Thoracic aorta (tissue), 2 donors: ENCODE measurements at regions not wholly inside any gene's neighbourhood (a gene's known extent, or its start where the extent isn't known, plus 50 kb on each side); places are given as distances from the start of the nearest gene placed in this dataset.
"Not testable (repeated sequence)": the region's sequence is repeated elsewhere in the genome, so short reads cannot be mapped to it uniquely, and the experiment has no call there.

Source experiments
- ATAC-seq: fragments of 150-250 bp; one replicate; pipeline ENCODE4 v1.8.0; 2017; ENCODE audit warnings: low read depth; ENCODE audit not compliant: insufficient number of reproducible peaks, low FRiP score
- DNase-seq: peaks from one replicate; pipeline ENCODE4 v3.0.0-alpha.2; 2020; ENCODE audit warnings: low spot score
- H3K27ac ChIP-seq, 2 donors: fragments of 200-600 bp; sonication (generic); 1 replicate in 1 of 2; 2 replicates in 1 of 2; pipeline ENCODE4 v1.5.1; 2016; ENCODE audit warnings: mild to moderate bottlenecking in 2 of 2, moderate library complexity in 2 of 2
- H3K27me3 ChIP-seq: fragments of 200-600 bp; sonication (generic); replicated peaks from 2 replicates; pipeline ENCODE4 v1.6.0; 2016; ENCODE audit warnings: mild to moderate bottlenecking; ENCODE audit not compliant: insufficient read depth
- H3K36me3 ChIP-seq: fragments of 200-600 bp; sonication (generic); one replicate; pipeline ENCODE4 v1.5.1; 2016
- H3K4me1 ChIP-seq, 2 donors: fragments of 200-600 bp; sonication (generic); 1 replicate in 1 of 2; 2 replicates in 1 of 2; pipeline versions ENCODE4 v1.5.1 to v1.6.0; 2016; ENCODE audit warnings: low read depth in 2 of 2, mild to moderate bottlenecking in 1 of 2; ENCODE audit not compliant: control insufficient read depth in 1 of 2
- H3K4me3 ChIP-seq: fragments of 200-600 bp; sonication (generic); 2 replicates; pipeline ENCODE4 v1.5.1; 2016; ENCODE audit warnings: mild to moderate bottlenecking
- H3K9me3 ChIP-seq: fragments of 200-600 bp; sonication (generic); 2 replicates; pipeline ENCODE4 v1.5.1; 2016
- CTCF ChIP-seq: fragments of 200-600 bp; sonication (generic); IDR thresholded peaks from one replicate; pipeline ENCODE4 v1.5.1; 2019; ENCODE audit warnings: antibody characterized with exemption

GRCh38 chr5:136457390-136458013, 92.2 kb upstream of the TRPC7 start:
- H3K4me3 ChIP-seq = no peak overlapping the region
- H3K36me3 ChIP-seq = no peaks in the 10 kb centered on the region
- DNase-seq (no peak), ATAC-seq (no peak)
- H3K27ac ChIP-seq = no peak overlapping the region
- H3K27me3 ChIP-seq = no peaks in the 10 kb centered on the region
- no peaks in the 10 kb centered on the region for H3K4me1 ChIP-seq
- no peaks in the 10 kb centered on the region for H3K9me3 ChIP-seq
- TF ChIP-seq CTCF = no peak

GRCh38 chr5:136455409-136455808, 90.1 kb upstream of the TRPC7 start:
- no peaks in the 10 kb centered on the region for H3K27me3 ChIP-seq
- H3K36me3 ChIP-seq = no peaks in the 10 kb centered on the region
- H3K9me3 ChIP-seq = no peaks in the 10 kb centered on the region
- no peak overlapping the region for H3K27ac ChIP-seq
- no peaks in the 10 kb centered on the region for H3K4me1 ChIP-seq
- H3K4me3 ChIP-seq = no peak overlapping the region
- DNase-seq = no peak
- TF ChIP-seq CTCF = no peak
- ATAC-seq = no peak

GRCh38 chr5:136453986-136454758, 88.8 kb upstream of the TRPC7 start:
- no peaks in the 10 kb centered on the region for H3K4me1 ChIP-seq

GRCh38 chr5:136453199-136453598, 87.9 kb upstream of the TRPC7 start:
- DNase-seq (no peak), ATAC-seq (no peak)
- Histone ChIP-seq H3K36me3 (no peaks in the 10 kb centered on the region), H3K27me3 (no peaks in the 10 kb centered on the region), H3K27ac (no peak overlapping the region), H3K9me3 (no peaks in the 10 kb centered on the region), H3K4me3 (no peak overlapping the region), H3K4me1 (no peaks in the 10 kb centered on the region)
- TF ChIP-seq CTCF = no peak

More at GRCh38 chr5:136453986-136454758, 88.8 kb upstream of the TRPC7 start:
- Histone ChIP-seq H3K27ac (no peak overlapping the region), H3K36me3 (no peaks in the 10 kb centered on the region), H3K27me3 (no peaks in the 10 kb centered on the region), H3K4me3 (no peak overlapping the region), H3K9me3 (no peaks in the 10 kb centered on the region)
- ATAC-seq (no peak), DNase-seq (no peak)
- TF ChIP-seq CTCF = no peak

- not testable (repeated sequence) for H3K27me3 ChIP-seq, H3K36me3 ChIP-seq, H3K27ac ChIP-seq, DNase-seq, H3K9me3 ChIP-seq, ATAC-seq, H3K4me1 ChIP-seq, H3K4me3 ChIP-seq
Observed at GRCh38 chr5:136447576-136447975, 82.2 kb upstream of the TRPC7 start.
